K562 (cell line): ENCODE measurements at regions not wholly inside any gene's neighbourhood (a gene's known extent, or its start where the extent isn't known, plus 50 kb on each side); places are given as distances from the start of the nearest gene placed in this dataset.

Source experiments
- ATAC-seq: fragments of 200-7000 bp; cut with Tn5 transposase; 3 replicates; pipeline ENCODE4 v1.9.1; 2020; ENCODE audit warnings: moderate library complexity
- BruUV-seq: library from RNA; stranded (reverse); fragments of 400-500 nt; replicated peaks from 2 replicates; lab custom pipeline; 2021; lab: Mats Ljungman, UMichigan
- CTCF ChIA-PET: fragments of 300-600 bp; formaldehyde crosslinking; extraction: SDS; loops from one replicate; lab custom pipeline; 2021; ENCODE audit warnings: low intra/inter-chr PET ratio; lab: Yijun Ruan, JAX
- POLR2A ChIA-PET: fragments of 300-600, 350-650 bp; sonication (Branson Sonifier 250); formaldehyde crosslinking; extraction: SDS; loops from one replicate; lab custom pipeline; 2021; ENCODE audit warnings: antibody characterized with exemption, inconsistent platforms; lab: Yijun Ruan, JAX
- DNase-seq, 4 experiments: peaks; one replicate each; pipeline versions ENCODE4 v3.0.0 to v3.0.0-alpha.2; 2011 to 2018; ENCODE audit warnings: low spot score in 3 of 4, mixed read lengths in 3 of 4; ENCODE audit errors: extremely low read depth in 1 of 4
- FAIRE-seq: peaks from 2 replicates; lab custom pipeline; 2011; peaks lifted over from hg19 to GRCh38; lab: Jason Lieb, UNC
- H2AFZ ChIP-seq: 2 replicates; pipeline ENCODE4 v1.6.0; 2011; ENCODE audit warnings: low read depth, low read length, control low read depth, inconsistent platforms
- H3K27ac ChIP-seq: fragments of 200-600 bp; 3 replicates; pipeline ENCODE4 v1.8.0; 2011; ENCODE audit warnings: low read depth, mild to moderate bottlenecking, control low read depth, inconsistent platforms, low read length, moderate library complexity, mixed read lengths; ENCODE audit errors: extremely low read depth
- H3K27me3 ChIP-seq, 2 experiments: fragments of 300-600 bp in 1 of 2; 2 replicates in 1 of 2; 3 replicates in 1 of 2; pipeline versions ENCODE4 v1.6.0 to v1.8.0; 2011; ENCODE audit warnings: inconsistent platforms in 2 of 2, low read length in 2 of 2, mild to moderate bottlenecking in 1 of 2, mixed read lengths in 1 of 2, moderate library complexity in 1 of 2; ENCODE audit not compliant: control insufficient read depth in 2 of 2, insufficient read depth in 2 of 2
- H3K36me3 ChIP-seq: fragments of 300-600 bp; 3 replicates; pipeline ENCODE4 v1.8.0; 2011; ENCODE audit warnings: mild to moderate bottlenecking, low read length, inconsistent platforms; ENCODE audit not compliant: control insufficient read depth, insufficient read depth
- H3K4me1 ChIP-seq, 2 experiments: fragments of 200-600 bp in 1 of 2; replicated peaks in 1 of 2; 2 replicates in 1 of 2; 3 replicates in 1 of 2; pipeline versions ENCODE4 v1.5.1 to v1.8.0; 2011; ENCODE audit warnings: inconsistent platforms in 2 of 2, low read length in 2 of 2, mild to moderate bottlenecking in 1 of 2, mixed read lengths in 1 of 2, moderate library complexity in 1 of 2; ENCODE audit not compliant: control insufficient read depth in 2 of 2, insufficient read depth in 2 of 2
- H3K4me2 ChIP-seq: 2 replicates; pipeline ENCODE4 v1.6.1; 2011; ENCODE audit warnings: low read length, control low read depth, inconsistent platforms, mixed read lengths; ENCODE audit not compliant: insufficient read depth
- H3K4me3 ChIP-seq: fragments of 200-600 bp; sonication (generic), shearing (Covaris generic); 2 replicates; pipeline ENCODE4 v1.5.1; 2016; ENCODE audit warnings: control low read depth, inconsistent platforms
- H3K79me2 ChIP-seq: fragments of 200-600 bp; 3 replicates; pipeline ENCODE4 v1.8.0; 2011; ENCODE audit warnings: low read length, inconsistent platforms; ENCODE audit not compliant: control insufficient read depth, insufficient read depth
- H3K9ac ChIP-seq, 2 experiments: 2 replicates each; pipeline versions ENCODE4 v1.6.0 to v1.6.1; 2011; ENCODE audit warnings: low read depth in 2 of 2, low read length in 2 of 2, control low read depth in 1 of 2, inconsistent platforms in 1 of 2, mild to moderate bottlenecking in 1 of 2, mixed read lengths in 1 of 2; ENCODE audit not compliant: insufficient read depth in 1 of 2
- H3K9me1 ChIP-seq: one replicate; pipeline ENCODE4 v1.6.0; 2011; ENCODE audit warnings: inconsistent platforms, mild to moderate bottlenecking, low read length, moderate library complexity; ENCODE audit not compliant: control insufficient read depth, insufficient read depth
- H3K9me3 ChIP-seq: replicated peaks from 2 replicates; pipeline ENCODE4 v1.5.1; 2011; ENCODE audit warnings: low read depth, low read length, inconsistent platforms; ENCODE audit not compliant: control insufficient read depth, insufficient read depth
- H4K20me1 ChIP-seq: replicated peaks from 2 replicates; pipeline ENCODE4 v1.6.1; 2011; ENCODE audit warnings: low read length, inconsistent platforms, mixed read lengths; ENCODE audit not compliant: control insufficient read depth, insufficient read depth
- ARNT ChIP-seq, 2 experiments: fragments of 450-650 bp; IDR thresholded peaks; 2 replicates each; pipeline ENCODE4 v1.6.1; 2016; ENCODE audit warnings: mild to moderate bottlenecking in 1 of 2
- FOS ChIP-seq: IDR thresholded peaks from 3 replicates; pipeline ENCODE4 v1.6.1; 2011; ENCODE audit not compliant: insufficient read length; ENCODE audit errors: extremely low read depth
- FOXM1 ChIP-seq, 2 experiments: fragments of 450-650 bp in 1 of 2; sonication (generic) in 1 of 2; formaldehyde crosslinking in 1 of 2; IDR thresholded peaks; 2 replicates each; pipeline versions ENCODE4 v1.6.1 to v1.9.0; 2017 to 2022; ENCODE audit warnings: low read depth in 2 of 2, mild to moderate bottlenecking in 2 of 2, missing genetic modification reagents in 1 of 2, moderate library complexity in 1 of 2
- ILF3 ChIP-seq: fragments of 450-650 bp; IDR thresholded peaks from 2 replicates; pipeline ENCODE4 v1.6.1; 2018; ENCODE audit warnings: antibody characterized with exemption, mild to moderate bottlenecking, moderate library complexity, borderline replicate concordance
- KLF6 ChIP-seq: fragments of 250-450 bp; sonication (Bioruptor Pico); IDR thresholded peaks from 2 replicates; pipeline ENCODE4 v1.4.0; 2020; ENCODE audit warnings: mild to moderate bottlenecking, moderate library complexity, borderline replicate concordance
- NR2C2 ChIP-seq, 2 experiments: fragments of 200-800 bp in 1 of 2; sonication (Bioruptor generic) in 1 of 2; sonication (generic) in 1 of 2; formaldehyde crosslinking in 1 of 2; IDR thresholded peaks; 2 replicates each; pipeline versions ENCODE4 v1.6.1 to v1.8.0; 2016 to 2022; ENCODE audit warnings: mild to moderate bottlenecking in 1 of 2, missing compliant biosample characterization in 1 of 2, missing genetic modification characterization in 1 of 2, missing genetic modification reagents in 1 of 2
- OTX1 ChIP-seq: fragments of 450-650 bp; formaldehyde crosslinking; IDR thresholded peaks from 2 replicates; pipeline ENCODE4 v1.4.0; 2022; ENCODE audit warnings: mild to moderate bottlenecking
- PKNOX1 ChIP-seq: fragments of 450-650 bp; IDR thresholded peaks from 2 replicates; pipeline ENCODE4 v1.6.1; 2016
- STAT6 ChIP-seq: sonication (generic); formaldehyde crosslinking; IDR thresholded peaks from 2 replicates; pipeline ENCODE4 v1.8.1; 2023; ENCODE audit warnings: mild to moderate bottlenecking, missing genetic modification reagents
- TBP ChIP-seq: optimal IDR thresholded peaks from 2 replicates; pipeline ENCODE3; 2011; ENCODE audit warnings: low read depth, low read length, improper control_type of control experiment
- ZC3H8 ChIP-seq: fragments of 450-650 bp; IDR thresholded peaks from 2 replicates; pipeline ENCODE4 v1.6.1; 2017
- ZFX ChIP-seq: sonication (generic); formaldehyde crosslinking; IDR thresholded peaks from 2 replicates; pipeline ENCODE4 v1.8.0; 2022; ENCODE audit warnings: mild to moderate bottlenecking, missing genetic modification reagents, moderate library complexity
- ZNF277 ChIP-seq: fragments of 250-450 bp; sonication (Bioruptor Pico); IDR thresholded peaks from 2 replicates; pipeline ENCODE4 v1.8.0; 2022; ENCODE audit warnings: inconsistent platforms, mild to moderate bottlenecking, moderate library complexity, borderline replicate concordance
- ZNF699 ChIP-seq: fragments of 250-450 bp; sonication (Bioruptor Pico); IDR thresholded peaks from 2 replicates; pipeline ENCODE4 v1.8.0; 2021; ENCODE audit warnings: mild to moderate bottlenecking, moderate library complexity; ENCODE audit not compliant: insufficient replicate concordance
- WGBS: fragments of 100-300 bp; shearing (Covaris generic); methylation state at CpG from one replicate; pipeline ENCODE4 v1.1.6; 2016; ENCODE audit warnings: low coverage, mixed read lengths; ENCODE audit not compliant: insufficient coverage; ENCODE audit errors: missing lambda C conversion rate; 5-methylcytosine and 5-hydroxymethylcytosine counted together
- in situ Hi-C: fragments of 300-500 bp; cut with MboI; formaldehyde crosslinking; loops from 4 replicates; pipeline ENCODE4 v1.15.0; 2018; ENCODE audit warnings: inconsistent platforms, mixed read lengths
- intact Hi-C: fragments of 100-400 bp; cut with micrococcal nuclease; formaldehyde crosslinking; loops from 2 replicates; pipeline ENCODE4 v1.14.2; 2022

- CTCF ChIA-PET: no interaction called here
- BruUV-seq: no TSS peak
Observed at GRCh38 chr13:50587115-50587514, 256.4 kb downstream of the DLEU7 start.

More at GRCh38 chr13:50587115-50587514, 256.4 kb downstream of the DLEU7 start:
- Histone ChIP-seq H3K27me3 (no peaks in the 10 kb centered on the region), H3K9me1 (no peaks in the 10 kb centered on the region), H3K4me3 (no peak overlapping the region), H3K9me3 (no peaks in the 10 kb centered on the region), H3K4me2 (no peak overlapping the region), H3K36me3 (no peaks in the 10 kb centered on the region), H2AFZ (no peak overlapping the region), H4K20me1 (no peaks in the 10 kb centered on the region), H3K79me2 (no peaks in the 10 kb centered on the region), H3K4me1 (peaks cover 0 to 2% of the 10 kb centered on the region in 2 experiments; a peak in 1 of 5 replicates), H3K9ac (no peak overlapping the region), H3K27ac (no peak overlapping the region)
- ATAC-seq (no peak), DNase-seq (no peak), FAIRE-seq (no peak)
- 58% methylated on average over 3 of the region's 4 CpGs for WGBS
- in situ Hi-C loops (no loop called here), intact Hi-C loops (no loop called here)
- POLR2A ChIA-PET: interaction anchor here (1.0 kb wide), 1 partner anchor 9 kb away, joined by 3 read pairs; no protein-coding TSS in a partner anchor
- TF ChIP-seq STAT6 (CRISPR knock-in tag) (no peak), OTX1 (CRISPR knock-in tag) (no peak), ZFX (CRISPR knock-in tag) (no peak), TBP (no peak), ZNF699 (CRISPR knock-in tag) (no peak), ILF3 (no peak), FOS (no peak), KLF6 (no peak), ZC3H8 (no peak), PKNOX1 (no peak), ZNF277 (CRISPR knock-in tag) (no peak), ARNT (IDR thresholded peaks at IDR 0.05) (no peak), NR2C2 (CRISPR knock-in tag; IDR thresholded peaks at IDR 0.05) (no peak), NR2C2 (tag; IDR thresholded peaks at IDR 0.05) (no peak), FOXM1 (IDR thresholded peaks at IDR 0.05; ENCODE audit: low read depth) (no peak), FOXM1 (CRISPR knock-in tag; IDR thresholded peaks at IDR 0.05; ENCODE audit: low read depth) (no peak)
